ENCODE measurements at regions not wholly inside any gene's neighbourhood (a gene's known extent, or its start where the extent isn't known, plus 50 kb on each side); places are given as distances from the start of the nearest gene placed in this dataset.

DNA sequence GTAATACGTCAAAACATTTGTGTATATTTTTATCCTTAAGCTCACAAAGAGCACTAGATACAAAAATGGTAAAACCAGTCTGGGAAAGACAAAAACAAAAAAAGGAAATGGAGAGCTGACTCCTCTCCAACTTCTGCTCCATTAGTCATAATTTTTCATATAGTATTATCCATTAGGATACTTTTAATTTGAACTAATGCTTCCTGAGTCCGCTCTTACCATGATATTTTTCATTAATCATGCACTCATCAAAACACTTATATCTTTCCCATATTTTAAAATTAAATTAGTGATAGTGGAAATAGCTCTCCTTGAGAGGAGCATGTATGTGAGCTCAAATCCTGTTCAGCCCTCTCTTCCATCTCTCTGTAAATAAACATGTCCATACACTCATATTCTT is 1093.0 kb upstream of the MIR17HG start:
- Histone ChIP-seq H3K4me3 (no peak overlapping the region), H3K9me1 (ENCODE audit: control insufficient read depth, insufficient read depth, low read length) (no peaks in the 10 kb centered on the region), H2AFZ (ENCODE audit: low read depth, low read length) (no peak overlapping the region), H3K27ac (ENCODE audit: extremely low read depth, low read depth, low read length) (no peak overlapping the region), H3K36me3 (ENCODE audit: control insufficient read depth, insufficient read depth, low read length) (no peaks in the 10 kb centered on the region), H3K4me2 (ENCODE audit: insufficient read depth, low read length) (no peak overlapping the region), H3K4me1 (replicated peaks in 1 of 2; ENCODE audit: control insufficient read depth in 2 of 2, insufficient read depth in 2 of 2, low read length in 2 of 2) (no peaks in the 10 kb centered on the region), H3K9me3 (replicated peaks; ENCODE audit: control insufficient read depth, insufficient read depth, low read depth, low read length) (peaks cover 2% of the 10 kb centered on the region; the same call in 1 of the 2 replicates), H3K79me2 (ENCODE audit: control insufficient read depth, insufficient read depth, low read length) (no peaks in the 10 kb centered on the region), H3K27me3 (ENCODE audit: control insufficient read depth in 2 of 2, insufficient read depth in 2 of 2, low read length in 2 of 2) (no peaks in the 10 kb centered on the region), H3K9ac (ENCODE audit: insufficient read depth in 1 of 2, low read depth in 2 of 2, low read length in 2 of 2) (no peak overlapping the region), H4K20me1 (replicated peaks; ENCODE audit: control insufficient read depth, insufficient read depth, low read length) (no peaks in the 10 kb centered on the region)
- TF ChIP-seq ETV5 (CRISPR knock-in tag; IDR thresholded peaks at IDR 0.05; ENCODE audit: low read depth) (no peak), SAFB (IDR thresholded peaks at IDR 0.05; ENCODE audit: borderline replicate concordance, low read depth, low read length) (0 out of 2 replicates have a peak, but pooled peaks have one; percentile 18), CAMTA2 (CRISPR knock-in tag; conservative IDR thresholded peaks at IDR 0.05) (no peak)
- WGBS (ENCODE audit: insufficient coverage, low coverage, missing lambda C conversion rate): 2% methylated on average over 2 of the region's 2 CpGs
- DNase-seq (ENCODE audit: extremely low read depth in 1 of 4, low spot score in 3 of 4): no peak
- ATAC-seq: no peak
- intact Hi-C loops (cut with micrococcal nuclease) (no loop called here), in situ Hi-C loops (cut with MboI) (no loop called here)
- CTCF ChIA-PET (ENCODE audit: low intra/inter-chr PET ratio): no interaction called here
- BruUV-seq (replicated peaks): no TSS peak
- POLR2A ChIA-PET: no interaction called here
- FAIRE-seq: no peak

DNA sequence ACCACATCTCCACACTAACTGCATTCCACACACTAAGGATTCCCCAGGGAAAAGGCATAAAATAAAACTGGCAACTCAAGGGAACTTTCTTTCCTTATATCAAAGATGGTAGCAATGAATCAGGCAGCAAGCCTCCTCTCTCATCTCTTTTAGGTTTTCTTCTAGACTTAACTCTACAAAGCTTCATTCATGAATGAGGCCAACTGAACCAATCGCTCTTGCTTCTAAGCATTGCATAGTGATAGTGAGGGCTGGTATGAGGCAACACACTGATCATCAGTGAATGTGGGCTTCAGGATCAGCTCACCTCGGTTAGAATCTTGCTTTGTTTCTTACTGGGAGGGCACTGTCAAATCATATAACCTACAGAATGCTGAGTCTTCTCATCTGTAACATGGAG is 1090.7 kb upstream of the MIR17HG start:
- ATAC-seq: no peak
- no peak for DNase-seq (ENCODE audit: extremely low read depth in 1 of 4, low spot score in 3 of 4)
- 0% methylated on average over 2 of the region's 2 CpGs for WGBS (ENCODE audit: insufficient coverage, low coverage, missing lambda C conversion rate)
- Histone ChIP-seq H2AFZ (ENCODE audit: low read depth, low read length) (no peak overlapping the region), H3K27ac (ENCODE audit: extremely low read depth, low read depth, low read length) (no peak overlapping the region), H4K20me1 (replicated peaks; ENCODE audit: control insufficient read depth, insufficient read depth, low read length) (no peaks in the 10 kb centered on the region), H3K9me3 (replicated peaks; ENCODE audit: control insufficient read depth, insufficient read depth, low read depth, low read length) (peaks cover 2% of the 10 kb centered on the region; the same call in 1 of the 2 replicates), H3K4me3 (no peak overlapping the region), H3K27me3 (ENCODE audit: control insufficient read depth in 2 of 2, insufficient read depth in 2 of 2, low read length in 2 of 2) (no peaks in the 10 kb centered on the region), H3K36me3 (ENCODE audit: control insufficient read depth, insufficient read depth, low read length) (no peaks in the 10 kb centered on the region), H3K9ac (ENCODE audit: insufficient read depth in 1 of 2, low read depth in 2 of 2, low read length in 2 of 2) (no peak overlapping the region), H3K4me1 (replicated peaks in 1 of 2; ENCODE audit: control insufficient read depth in 2 of 2, insufficient read depth in 2 of 2, low read length in 2 of 2) (no peaks in the 10 kb centered on the region), H3K4me2 (ENCODE audit: insufficient read depth, low read length) (no peak overlapping the region), H3K79me2 (ENCODE audit: control insufficient read depth, insufficient read depth, low read length) (no peaks in the 10 kb centered on the region), H3K9me1 (ENCODE audit: control insufficient read depth, insufficient read depth, low read length) (no peaks in the 10 kb centered on the region)
- POLR2A ChIA-PET: interaction anchor here (0.6 kb wide), 1 partner anchor 15 kb away, joined by 3 read pairs; no protein-coding TSS in a partner anchor
- BruUV-seq (replicated peaks): no TSS peak
- FAIRE-seq: no peak
- CTCF ChIA-PET (ENCODE audit: low intra/inter-chr PET ratio): no interaction called here
- intact Hi-C loops (cut with micrococcal nuclease) (no loop called here), in situ Hi-C loops (cut with MboI) (no loop called here)
- 0 out of 2 replicates have a peak, but pooled peaks have one; percentile 65 for TF ChIP-seq IRF2 (CRISPR knock-in tag; IDR thresholded peaks at IDR 0.05)
- TF ChIP-seq TEAD2 (tag; IDR thresholded peaks at IDR 0.05): no peak
- TF ChIP-seq TEAD4 (IDR thresholded peaks at IDR 0.05; ENCODE audit: low read length): no peak
- TF ChIP-seq TEAD4 (CRISPR knock-in tag; IDR thresholded peaks at IDR 0.05; ENCODE audit: borderline replicate concordance): 0 out of 2 replicates have a peak, but pooled peaks have one; percentile 64
- TF ChIP-seq HDAC8 (tag; IDR thresholded peaks at IDR 0.05): no peak
- no peak for TF ChIP-seq TBP (optimal IDR thresholded peaks at IDR 0.05; ENCODE audit: low read depth, low read length)
- TF ChIP-seq POLR2AphosphoS5 (IDR thresholded peaks at IDR 0.05; ENCODE audit: control insufficient read depth, insufficient read depth, low read depth, low read length): no peak
- TF ChIP-seq ZNF766 (CRISPR knock-in tag; conservative IDR thresholded peaks at IDR 0.05): no peak
- TF ChIP-seq, protein P1, sequence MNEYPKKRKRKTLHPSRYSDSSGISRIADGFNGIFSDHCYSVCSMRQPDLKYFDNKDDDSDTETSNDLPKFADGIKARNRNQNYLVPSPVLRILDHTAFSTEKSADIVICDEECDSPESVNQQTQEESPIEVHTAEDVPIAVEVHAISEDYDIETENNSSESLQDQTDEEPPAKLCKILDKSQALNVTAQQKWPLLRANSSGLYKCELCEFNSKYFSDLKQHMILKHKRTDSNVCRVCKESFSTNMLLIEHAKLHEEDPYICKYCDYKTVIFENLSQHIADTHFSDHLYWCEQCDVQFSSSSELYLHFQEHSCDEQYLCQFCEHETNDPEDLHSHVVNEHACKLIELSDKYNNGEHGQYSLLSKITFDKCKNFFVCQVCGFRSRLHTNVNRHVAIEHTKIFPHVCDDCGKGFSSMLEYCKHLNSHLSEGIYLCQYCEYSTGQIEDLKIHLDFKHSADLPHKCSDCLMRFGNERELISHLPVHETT (CRISPR knock-in tag; conservative IDR thresholded peaks at IDR 0.05 in 1 of 2, IDR thresholded peaks at IDR 0.05 in 1 of 2): 0 out of 4 replicates have a peak, but pooled peaks of 1 of the 2 experiments have one; percentile 64
- no peak for TF ChIP-seq ZNF274 (IDR thresholded peaks at IDR 0.05; ENCODE audit: borderline replicate concordance, low read depth, low read length)
- no peak for TF ChIP-seq ZC3H8 (IDR thresholded peaks at IDR 0.05)
- no peak for TF ChIP-seq ZNF197 (CRISPR knock-in tag; IDR thresholded peaks at IDR 0.05; ENCODE audit: low read depth)
- no peak for TF ChIP-seq LEF1 (IDR thresholded peaks at IDR 0.05)
- TF ChIP-seq ZNF121 (CRISPR knock-in tag; conservative IDR thresholded peaks at IDR 0.05): no peak
- TF ChIP-seq FUS (optimal IDR thresholded peaks at IDR 0.05; ENCODE audit: low read depth, low read length): no peak

Data from K562 (cell line).